Breast epithelium (tissue), 3 donors: ENCODE measurements at regions not wholly inside any gene's neighbourhood (a gene's known extent, or its start where the extent isn't known, plus 50 kb on each side); places are given as distances from the start of the nearest gene placed in this dataset.

ENCODE experiments used
- CTCF ChIP-seq, 3 donors: fragments of 450-650 bp; IDR thresholded peaks; one replicate each; pipeline ENCODE4 v1.5.1; 2016 to 2017; ENCODE audit warnings: antibody characterized with exemption in 3 of 3, mild to moderate bottlenecking in 3 of 3, moderate library complexity in 3 of 3
- POLR2A ChIP-seq: fragments of 450-650 bp; IDR thresholded peaks from one replicate; pipeline ENCODE4 v1.6.1; 2016; ENCODE audit warnings: antibody characterized with exemption, mild to moderate bottlenecking, moderate library complexity
- POLR2AphosphoS5 ChIP-seq, 3 donors: sonication (generic); formaldehyde crosslinking; IDR thresholded peaks; one replicate each; pipeline ENCODE4 v1.6.1; 2017; ENCODE audit warnings: antibody characterized with exemption in 3 of 3

- TF ChIP-seq POLR2A (no peak), CTCF (IDR thresholded peaks at IDR 0.05) (no peak), POLR2AphosphoS5 (IDR thresholded peaks at IDR 0.05) (no peak)
Measured at GRCh38 chr2:122535960-122536505, 780.6 kb downstream of the TSN start.
